ENCODE measurements at regions not wholly inside any gene's neighbourhood (a gene's known extent, or its start where the extent isn't known, plus 50 kb on each side); places are given as distances from the start of the nearest gene placed in this dataset.

DNA sequence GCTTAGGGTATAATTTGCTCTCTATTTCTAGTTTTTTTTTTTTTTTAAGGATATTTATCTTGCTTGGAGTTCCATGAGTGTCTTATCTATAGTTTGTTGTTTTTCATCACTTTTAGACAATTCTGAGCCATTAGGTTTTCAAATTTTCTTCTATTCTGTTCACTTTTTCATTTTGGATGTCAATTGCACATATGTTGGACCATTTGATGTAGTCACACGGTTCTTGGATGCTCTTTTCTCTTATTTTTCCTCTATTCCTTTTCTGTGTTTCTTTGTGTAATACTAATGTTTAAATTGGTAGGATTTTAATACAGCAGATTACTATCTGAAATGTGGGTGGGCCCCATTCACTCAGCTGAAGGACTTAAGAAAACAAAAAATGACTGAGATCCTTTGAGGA is 292.6 kb downstream of the CALCRL start:
- H3K36me3 ChIP-seq (ENCODE audit: control insufficient read depth in 2 of 2, insufficient read depth in 1 of 2, low read length in 2 of 2), result no peaks in the 10 kb centered on the region
- no peaks in the 10 kb centered on the region for H3K4me1 ChIP-seq (ENCODE audit: control insufficient read depth, insufficient read depth, low read length)
- ChIA-PET POLR2A (no interaction called here), CTCF (interaction anchor here (0.7 kb wide), 1 partner anchor 209 kb away, joined by 3 read pairs; no protein-coding TSS in a partner anchor)
- H3K4me3 ChIP-seq (ENCODE audit: low read depth, low read length), result no peak overlapping the region
- peak; percentile 93 for TF ChIP-seq ZNF133 (tag by site-specific recombination; IDR thresholded peaks at IDR 0.05)
- 0 out of 2 replicates have a peak, but pooled peaks have one; percentile 6 for TF ChIP-seq ZNF549 (tag by site-specific recombination; IDR thresholded peaks at IDR 0.05)
- TF ChIP-seq ZFP3 (tag by site-specific recombination; IDR thresholded peaks at IDR 0.05; ENCODE audit: low read depth), result no peak
- no peak for TF ChIP-seq REPIN1 (tag by site-specific recombination; IDR thresholded peaks at IDR 0.05; ENCODE audit: low read depth)
- TF ChIP-seq, protein P1, sequence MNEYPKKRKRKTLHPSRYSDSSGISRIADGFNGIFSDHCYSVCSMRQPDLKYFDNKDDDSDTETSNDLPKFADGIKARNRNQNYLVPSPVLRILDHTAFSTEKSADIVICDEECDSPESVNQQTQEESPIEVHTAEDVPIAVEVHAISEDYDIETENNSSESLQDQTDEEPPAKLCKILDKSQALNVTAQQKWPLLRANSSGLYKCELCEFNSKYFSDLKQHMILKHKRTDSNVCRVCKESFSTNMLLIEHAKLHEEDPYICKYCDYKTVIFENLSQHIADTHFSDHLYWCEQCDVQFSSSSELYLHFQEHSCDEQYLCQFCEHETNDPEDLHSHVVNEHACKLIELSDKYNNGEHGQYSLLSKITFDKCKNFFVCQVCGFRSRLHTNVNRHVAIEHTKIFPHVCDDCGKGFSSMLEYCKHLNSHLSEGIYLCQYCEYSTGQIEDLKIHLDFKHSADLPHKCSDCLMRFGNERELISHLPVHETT (tag by site-specific recombination; IDR thresholded peaks at IDR 0.05), result no peak
- no peak for TF ChIP-seq ZNF677 (tag by site-specific recombination; IDR thresholded peaks at IDR 0.05)
- TF ChIP-seq ZNF501 (tag by site-specific recombination; IDR thresholded peaks at IDR 0.05), result no peak
- TF ChIP-seq ZNF529 (tag by site-specific recombination; IDR thresholded peaks at IDR 0.05; ENCODE audit: insufficient replicate concordance), result no peak
- TF ChIP-seq SETDB1 (IDR thresholded peaks at IDR 0.05; ENCODE audit: insufficient read length, low read length), result peak; percentile 77
- no peak overlapping the region for H3K27ac ChIP-seq (ENCODE audit: extremely low read depth, low read depth, low read length)
- H3K9me3 ChIP-seq (ENCODE audit: control insufficient read depth, insufficient read depth, low read depth, low read length), result no peaks in the 10 kb centered on the region

DNA sequence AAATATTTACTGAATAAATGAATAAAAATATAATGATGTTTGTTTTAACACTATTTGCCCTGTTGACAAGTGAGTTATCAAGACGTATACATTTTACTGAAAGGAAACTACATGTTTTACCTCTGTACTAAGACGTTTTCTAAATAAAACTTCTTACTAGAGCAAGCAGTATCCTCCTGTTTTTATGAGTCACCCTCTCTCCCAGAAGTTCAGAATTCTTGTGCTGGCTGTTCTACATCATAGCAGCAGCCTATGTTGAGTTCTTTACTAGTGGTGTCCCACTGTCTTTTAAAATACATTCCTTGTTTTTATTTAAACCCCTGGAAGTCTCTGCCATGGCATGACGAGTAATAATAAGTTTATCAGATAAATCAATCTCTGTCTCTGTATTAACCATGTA is 297.4 kb downstream of the CALCRL start:
- no peak for TF ChIP-seq ZNF843 (tag by site-specific recombination; IDR thresholded peaks at IDR 0.05)
- no peak for TF ChIP-seq ZNF16 (tag by site-specific recombination; IDR thresholded peaks at IDR 0.05; ENCODE audit: low read depth)
- no peak for TF ChIP-seq YY2 (tag by site-specific recombination; IDR thresholded peaks at IDR 0.05)
- TF ChIP-seq ZNF184 (tag by site-specific recombination; IDR thresholded peaks at IDR 0.05), result no peak
- no peak for TF ChIP-seq KLF10 (tag by site-specific recombination; IDR thresholded peaks at IDR 0.05)
- no peak for TF ChIP-seq ZBTB17 (tag by site-specific recombination; IDR thresholded peaks at IDR 0.05)
- TF ChIP-seq, protein P2, sequence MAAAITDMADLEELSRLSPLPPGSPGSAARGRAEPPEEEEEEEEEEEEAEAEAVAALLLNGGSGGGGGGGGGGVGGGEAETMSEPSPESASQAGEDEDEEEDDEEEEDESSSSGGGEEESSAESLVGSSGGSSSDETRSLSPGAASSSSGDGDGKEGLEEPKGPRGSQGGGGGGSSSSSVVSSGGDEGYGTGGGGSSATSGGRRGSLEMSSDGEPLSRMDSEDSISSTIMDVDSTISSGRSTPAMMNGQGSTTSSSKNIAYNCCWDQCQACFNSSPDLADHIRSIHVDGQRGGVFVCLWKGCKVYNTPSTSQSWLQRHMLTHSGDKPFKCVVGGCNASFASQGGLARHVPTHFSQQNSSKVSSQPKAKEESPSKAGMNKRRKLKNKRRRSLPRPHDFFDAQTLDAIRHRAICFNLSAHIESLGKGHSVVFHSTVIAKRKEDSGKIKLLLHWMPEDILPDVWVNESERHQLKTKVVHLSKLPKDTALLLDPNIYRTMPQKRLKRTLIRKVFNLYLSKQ (tag by site-specific recombination; IDR thresholded peaks at IDR 0.05; ENCODE audit: borderline replicate concordance), result no peak
- TF ChIP-seq, protein P3, sequence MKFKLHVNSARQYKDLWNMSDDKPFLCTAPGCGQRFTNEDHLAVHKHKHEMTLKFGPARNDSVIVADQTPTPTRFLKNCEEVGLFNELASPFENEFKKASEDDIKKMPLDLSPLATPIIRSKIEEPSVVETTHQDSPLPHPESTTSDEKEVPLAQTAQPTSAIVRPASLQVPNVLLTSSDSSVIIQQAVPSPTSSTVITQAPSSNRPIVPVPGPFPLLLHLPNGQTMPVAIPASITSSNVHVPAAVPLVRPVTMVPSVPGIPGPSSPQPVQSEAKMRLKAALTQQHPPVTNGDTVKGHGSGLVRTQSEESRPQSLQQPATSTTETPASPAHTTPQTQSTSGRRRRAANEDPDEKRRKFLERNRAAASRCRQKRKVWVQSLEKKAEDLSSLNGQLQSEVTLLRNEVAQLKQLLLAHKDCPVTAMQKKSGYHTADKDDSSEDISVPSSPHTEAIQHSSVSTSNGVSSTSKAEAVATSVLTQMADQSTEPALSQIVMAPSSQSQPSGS (tag by site-specific recombination; IDR thresholded peaks at IDR 0.05; ENCODE audit: low read depth), result no peak
- TF ChIP-seq GLIS1 (tag by site-specific recombination; IDR thresholded peaks at IDR 0.05), result no peak
- TF ChIP-seq SCRT1 (tag by site-specific recombination; IDR thresholded peaks at IDR 0.05; ENCODE audit: borderline replicate concordance), result no peak
- no peak for TF ChIP-seq PRDM1 (tag by site-specific recombination; IDR thresholded peaks at IDR 0.05)
- no peak for TF ChIP-seq ZNF571 (tag by site-specific recombination; IDR thresholded peaks at IDR 0.05)
- TF ChIP-seq ZNF23 (tag by site-specific recombination; IDR thresholded peaks at IDR 0.05; ENCODE audit: borderline replicate concordance), result no peak
- no peak for TF ChIP-seq MEIS1 (CRISPR knock-in tag; IDR thresholded peaks at IDR 0.05; ENCODE audit: borderline replicate concordance)
- TF ChIP-seq ZIC2 (tag by site-specific recombination; IDR thresholded peaks at IDR 0.05), result no peak
- no peak for TF ChIP-seq ZNF394 (tag by site-specific recombination; IDR thresholded peaks at IDR 0.05; ENCODE audit: borderline replicate concordance)
- Histone ChIP-seq H3K36me3 (ENCODE audit: control insufficient read depth in 2 of 2, insufficient read depth in 1 of 2, low read length in 2 of 2) (no peaks in the 10 kb centered on the region), H3K4me1 (ENCODE audit: control insufficient read depth, insufficient read depth, low read length) (no peaks in the 10 kb centered on the region), H3K4me3 (ENCODE audit: low read depth, low read length) (no peak overlapping the region), H3K27ac (ENCODE audit: extremely low read depth, low read depth, low read length) (no peak overlapping the region), H3K9me3 (ENCODE audit: control insufficient read depth, insufficient read depth, low read depth, low read length) (no peaks in the 10 kb centered on the region)
- CTCF ChIA-PET, result no interaction called here
- POLR2A ChIA-PET, result no interaction called here

Data from HEK293 (cell line).